LNCaP clone FGC (cell line): ENCODE measurements at regions not wholly inside any gene's neighbourhood (a gene's known extent, or its start where the extent isn't known, plus 50 kb on each side); places are given as distances from the start of the nearest gene placed in this dataset.

Experiments
- DNase-seq: peaks from one replicate; pipeline ENCODE4 v3.0.0-alpha.2; 2011; ENCODE audit warnings: low read depth
- H3K4me3 ChIP-seq: 2 replicates; pipeline ENCODE4 v1.5.1; 2011; ENCODE audit warnings: mild to moderate bottlenecking, low read depth, low read length, control low read depth
- CTCF ChIP-seq: IDR thresholded peaks from 2 replicates; pipeline ENCODE4 v1.5.1; 2012; ENCODE audit warnings: mild to moderate bottlenecking; ENCODE audit not compliant: control insufficient read depth, insufficient read depth; ENCODE audit errors: extremely low read depth

- no peak for DNase-seq
- TF ChIP-seq CTCF: no peak
- H3K4me3 ChIP-seq: no peak overlapping the region
These were observed 166.5 kb upstream of the ECI2 start for GRCh38 chr6:4301871-4302270.

- no peak overlapping the region for H3K4me3 ChIP-seq
- DNase-seq: no peak
These were observed 165.5 kb upstream of the ECI2 start for GRCh38 chr6:4300917-4301316.

GRCh38 chr6:4299476-4299875 lies 164.1 kb upstream of the ECI2 start:
- H3K4me3 ChIP-seq: no peak overlapping the region
- no peak for DNase-seq
- TF ChIP-seq CTCF: no peak

More at GRCh38 chr6:4300917-4301316, 165.5 kb upstream of the ECI2 start:
- TF ChIP-seq CTCF: no peak

GRCh38 chr6:4297348-4297747 lies 162.0 kb upstream of the ECI2 start:
- DNase-seq: no peak
- H3K4me3 ChIP-seq: no peak overlapping the region
- no peak for TF ChIP-seq CTCF

- TF ChIP-seq CTCF: no peak
- no peak for DNase-seq
- H3K4me3 ChIP-seq: no peak overlapping the region
These were observed 161.2 kb upstream of the ECI2 start for GRCh38 chr6:4296552-4296951.

- DNase-seq: no peak
- H3K4me3 ChIP-seq: no peak overlapping the region
These were observed 160.4 kb upstream of the ECI2 start for GRCh38 chr6:4295783-4296155.

More at GRCh38 chr6:4295783-4296155, 160.4 kb upstream of the ECI2 start:
- TF ChIP-seq CTCF: no peak
